Erythroblast (primary cell): ENCODE measurements at regions not wholly inside any gene's neighbourhood (a gene's known extent, or its start where the extent isn't known, plus 50 kb on each side); places are given as distances from the start of the nearest gene placed in this dataset.
"Not testable (repeated sequence)": the region's sequence is repeated elsewhere in the genome, so short reads cannot be mapped to it uniquely, and the experiment has no call there.

ENCODE experiments used
- GATA1 ChIP-seq: IDR thresholded peaks from 2 replicates; pipeline ENCODE4 v1.6.1; 2011; ENCODE audit warnings: low read depth, mild to moderate bottlenecking, control low read depth, low read length, moderate library complexity
- POLR2A ChIP-seq: IDR thresholded peaks from 2 replicates; pipeline ENCODE4 v1.6.1; 2011; ENCODE audit warnings: mild to moderate bottlenecking, low read length

- not testable (repeated sequence) for TF ChIP-seq POLR2A, GATA1
These were observed 215.4 kb downstream of the ATP6V0E2 start for GRCh38 chr7:150089139-150089538.
